WTC11 (cell line): ENCODE measurements at regions not wholly inside any gene's neighbourhood (a gene's known extent, or its start where the extent isn't known, plus 50 kb on each side); places are given as distances from the start of the nearest gene placed in this dataset.

Experiments
- ATAC-seq: fragments of 200-7000 bp; cut with Tn5 transposase; 2 replicates; pipeline ENCODE4 v1.10.0; 2021; ENCODE audit warnings: mild to moderate bottlenecking, moderate library complexity
- CTCF ChIA-PET: fragments of 300-600 bp; sonication (Branson Sonifier 250); formaldehyde crosslinking; loops from one replicate; lab custom pipeline; 2021; ENCODE audit warnings: antibody characterized with exemption; lab: Charles Lee
- POLR2A ChIA-PET: fragments of 350-600 bp; sonication (Branson Sonifier 250); formaldehyde crosslinking; loops from one replicate; lab custom pipeline; 2021; ENCODE audit warnings: antibody characterized with exemption; lab: Charles Lee
- DNase-seq: peaks from one replicate; pipeline ENCODE4 v3.0.0; 2021; ENCODE audit warnings: low spot score
- H3K27ac Mint-ChIP-seq: 2 replicates; pipeline ENCODE4 v1.8.0; 2021; ENCODE audit warnings: mixed read lengths
- H3K27me3 Mint-ChIP-seq: 2 replicates; pipeline ENCODE4 v1.8.0; 2021; ENCODE audit warnings: low read depth, mild to moderate bottlenecking, moderate library complexity, mixed read lengths
- H3K36me3 Mint-ChIP-seq: 2 replicates; pipeline ENCODE4 v1.8.0; 2021; ENCODE audit warnings: mixed read lengths
- H3K4me1 Mint-ChIP-seq: 2 replicates; pipeline ENCODE4 v1.8.0; 2022; ENCODE audit warnings: mixed read lengths
- H3K4me3 Mint-ChIP-seq: 2 replicates; pipeline ENCODE4 v1.8.0; 2021; ENCODE audit warnings: mild to moderate bottlenecking, moderate library complexity, mixed read lengths
- H3K9me3 Mint-ChIP-seq: 2 replicates; pipeline ENCODE4 v1.8.0; 2021; ENCODE audit warnings: mixed read lengths
- ATF2 ChIP-seq: sonication (generic); formaldehyde crosslinking; IDR thresholded peaks from 2 replicates; pipeline ENCODE4 v1.8.1; 2022; ENCODE audit warnings: low read depth, missing genetic modification reagents, borderline replicate concordance
- ATF3 ChIP-seq: sonication (generic); formaldehyde crosslinking; conservative IDR thresholded peaks from 2 replicates; pipeline ENCODE4 v1.8.1; 2022; ENCODE audit warnings: mild to moderate bottlenecking, missing genetic modification reagents
- ATF6 ChIP-seq: sonication (generic); formaldehyde crosslinking; IDR thresholded peaks from 2 replicates; pipeline ENCODE4 v1.8.1; 2023; ENCODE audit warnings: mild to moderate bottlenecking, missing genetic modification reagents
- CBFB ChIP-seq: sonication (generic); formaldehyde crosslinking; IDR thresholded peaks from 2 replicates; pipeline ENCODE4 v1.8.1; 2022; ENCODE audit warnings: mild to moderate bottlenecking, low read depth, missing genetic modification reagents
- CREB1 ChIP-seq: sonication (generic); formaldehyde crosslinking; IDR thresholded peaks from 2 replicates; pipeline ENCODE4 v1.8.0; 2023; ENCODE audit warnings: mild to moderate bottlenecking, missing genetic modification reagents
- CTCF ChIP-seq: fragments of 200-600 bp; IDR thresholded peaks from 2 replicates; pipeline ENCODE4 v1.8.0; 2022; ENCODE audit warnings: antibody characterized with exemption
- E2F1 ChIP-seq: sonication (generic); formaldehyde crosslinking; IDR thresholded peaks from 2 replicates; pipeline ENCODE4 v1.8.0; 2022; ENCODE audit warnings: mild to moderate bottlenecking, missing genetic modification reagents
- EMX1 ChIP-seq: fragments of 250-450 bp; sonication (Bioruptor Pico); IDR thresholded peaks from 2 replicates; pipeline ENCODE4 v1.8.0; 2021; ENCODE audit warnings: mild to moderate bottlenecking
- ESRRA ChIP-seq: sonication (generic); formaldehyde crosslinking; IDR thresholded peaks from 2 replicates; pipeline ENCODE4 v1.8.1; 2022; ENCODE audit warnings: mild to moderate bottlenecking, missing genetic modification reagents, borderline replicate concordance
- GABPB1 ChIP-seq: sonication (generic); formaldehyde crosslinking; IDR thresholded peaks from 2 replicates; pipeline ENCODE4 v1.8.1; 2023; ENCODE audit warnings: mild to moderate bottlenecking, missing genetic modification reagents
- MYBL2 ChIP-seq: sonication (generic); formaldehyde crosslinking; IDR thresholded peaks from 2 replicates; pipeline ENCODE4 v1.8.1; 2023; ENCODE audit warnings: mild to moderate bottlenecking, moderate library complexity, missing genetic modification reagents
- NR3C1 ChIP-seq: sonication (generic); formaldehyde crosslinking; conservative IDR thresholded peaks from 2 replicates; pipeline ENCODE4 v1.8.1; 2023; ENCODE audit warnings: low read depth, mild to moderate bottlenecking, missing genetic modification reagents
- RELA ChIP-seq: sonication (generic); formaldehyde crosslinking; IDR thresholded peaks from 2 replicates; pipeline ENCODE4 v1.8.1; 2022; ENCODE audit warnings: missing genetic modification reagents, mild to moderate bottlenecking, borderline replicate concordance
- SOX15 ChIP-seq: fragments of 250-450 bp; sonication (Bioruptor Pico); IDR thresholded peaks from 2 replicates; pipeline ENCODE4 v1.9.0; 2021; ENCODE audit warnings: mild to moderate bottlenecking
- TEAD1 ChIP-seq: sonication (generic); formaldehyde crosslinking; IDR thresholded peaks from 2 replicates; pipeline ENCODE4 v1.8.0; 2022; ENCODE audit warnings: mild to moderate bottlenecking, missing genetic modification reagents
- ZNF263 ChIP-seq: sonication (generic); formaldehyde crosslinking; IDR thresholded peaks from 2 replicates; pipeline ENCODE4 v1.8.1; 2022; ENCODE audit warnings: low read depth, mild to moderate bottlenecking, moderate library complexity, missing genetic modification reagents

GRCh38 chr14:44109036-44109435 lies 398.0 kb downstream of the FSCB start:
- ATAC-seq, result no peak
- POLR2A ChIA-PET, result no interaction called here
- Mint-ChIP-seq H3K4me1 (peaks cover 3% of the 10 kb centered on the region; the same call in 1 of the 2 replicates), H3K27me3 (peaks cover 3% of the 10 kb centered on the region; the same call in 1 of the 2 replicates), H3K27ac (no peak overlapping the region), H3K4me3 (no peak overlapping the region), H3K36me3 (peaks cover 35% of the 10 kb centered on the region), H3K9me3 (peaks cover 49% of the 10 kb centered on the region)
- CTCF ChIA-PET, result no interaction called here
- TF ChIP-seq ZNF263 (CRISPR knock-in tag), result no peak
- no peak for TF ChIP-seq MYBL2 (CRISPR knock-in tag)
- TF ChIP-seq NR3C1 (CRISPR knock-in tag), result no peak
- no peak for TF ChIP-seq ATF6
- TF ChIP-seq CTCF, result no peak
- TF ChIP-seq ESRRA (CRISPR knock-in tag), result no peak
- TF ChIP-seq ATF3 (CRISPR knock-in tag), result no peak
- DNase-seq, result no peak

- TF ChIP-seq TEAD1 (CRISPR knock-in tag) (no peak), GABPB1 (CRISPR knock-in tag) (no peak), CBFB (no peak), ATF3 (CRISPR knock-in tag) (no peak), E2F1 (CRISPR knock-in tag) (no peak), SOX15 (no peak), ATF2 (CRISPR knock-in tag) (no peak), EMX1 (no peak), RELA (no peak), CREB1 (CRISPR knock-in tag) (no peak), ATF6 (no peak)
- peaks cover 35% of the 10 kb centered on the region for H3K36me3 Mint-ChIP-seq
- H3K27me3 Mint-ChIP-seq, result peaks cover 3% of the 10 kb centered on the region; the same call in 1 of the 2 replicates
- DNase-seq (no peak), ATAC-seq (no peak)
- H3K4me1 Mint-ChIP-seq, result peaks cover 3% of the 10 kb centered on the region; the same call in 1 of the 2 replicates
- POLR2A ChIA-PET, result no interaction called here
- no peak overlapping the region for H3K4me3 Mint-ChIP-seq
- CTCF ChIA-PET, result no interaction called here
- peaks cover 49% of the 10 kb centered on the region for H3K9me3 Mint-ChIP-seq
- H3K27ac Mint-ChIP-seq, result no peak overlapping the region
Measured at GRCh38 chr14:44108601-44109000, 398.5 kb downstream of the FSCB start.
